GOT3 (cell line): ENCODE measurements at regions not wholly inside any gene's neighbourhood (a gene's known extent, or its start where the extent isn't known, plus 50 kb on each side); places are given as distances from the start of the nearest gene placed in this dataset.

Experiments
- DNase-seq: peaks from one replicate; lab custom pipeline; 2025; ENCODE audit warnings: mixed read lengths; lab: John Stamatoyannopoulos, UW

DNA sequence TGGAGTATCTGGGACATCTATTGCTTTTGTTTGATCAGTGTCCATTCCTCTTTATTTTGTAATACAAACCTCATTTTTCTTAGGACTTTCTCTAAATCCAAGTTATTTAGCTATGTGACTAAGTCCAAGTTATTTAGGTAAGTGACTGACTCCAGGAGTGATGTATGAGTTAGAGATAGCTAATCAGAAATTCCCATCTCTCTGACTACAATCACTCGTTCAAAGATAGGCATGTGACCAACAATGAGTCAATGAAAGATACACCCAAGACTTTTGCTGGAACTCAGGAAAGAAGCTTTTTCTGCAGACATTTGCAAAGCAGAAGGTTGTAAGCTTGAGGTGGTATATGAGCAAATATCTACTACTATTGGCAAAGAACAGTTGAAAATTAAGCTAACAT lies 72.5 kb upstream of the KCNIP4 start:
- no peak for DNase-seq

DNA sequence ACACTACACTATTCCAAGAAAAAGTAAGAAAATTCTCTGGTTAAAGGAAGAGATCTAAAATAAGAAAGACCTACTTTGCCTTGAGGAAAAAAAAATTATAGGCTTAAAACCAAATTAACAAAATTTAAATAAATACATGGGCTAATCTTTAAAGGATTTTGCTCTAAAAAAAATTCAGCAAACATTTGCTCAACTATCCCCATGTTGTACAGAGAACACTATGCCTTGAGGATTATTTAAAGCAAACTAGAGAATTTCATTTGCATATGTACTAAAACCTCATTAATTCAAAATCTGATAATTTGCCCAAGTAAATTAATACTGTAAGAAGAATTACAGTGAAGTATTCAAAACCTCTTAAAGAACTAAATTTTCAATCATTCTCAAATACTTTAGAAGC lies 71.6 kb upstream of the KCNIP4 start:
- DNase-seq, result no peak

GRCh38 chr4:22019676-22020075 lies 71.1 kb upstream of the KCNIP4 start:
- no peak for DNase-seq

- no peak for DNase-seq
Observed at GRCh38 chr4:22014222-22014741, 65.7 kb upstream of the KCNIP4 start.

- no peak for DNase-seq
Observed at GRCh38 chr4:22003878-22004277, 55.3 kb upstream of the KCNIP4 start.
